K562 (cell line): ENCODE measurements at regions not wholly inside any gene's neighbourhood (a gene's known extent, or its start where the extent isn't known, plus 50 kb on each side); places are given as distances from the start of the nearest gene placed in this dataset.

Experiments
- ATAC-seq: fragments of 200-7000 bp; cut with Tn5 transposase; 3 replicates; pipeline ENCODE4 v1.9.1; 2020; ENCODE audit warnings: moderate library complexity
- BruUV-seq: library from RNA; stranded (reverse); fragments of 400-500 nt; replicated peaks from 2 replicates; lab custom pipeline; 2021; lab: Mats Ljungman, UMichigan
- CTCF ChIA-PET: fragments of 300-600 bp; formaldehyde crosslinking; extraction: SDS; loops from one replicate; lab custom pipeline; 2021; ENCODE audit warnings: low intra/inter-chr PET ratio; lab: Yijun Ruan, JAX
- POLR2A ChIA-PET: fragments of 300-600, 350-650 bp; sonication (Branson Sonifier 250); formaldehyde crosslinking; extraction: SDS; loops from one replicate; lab custom pipeline; 2021; ENCODE audit warnings: antibody characterized with exemption, inconsistent platforms; lab: Yijun Ruan, JAX
- DNase-seq, 4 experiments: peaks; one replicate each; pipeline versions ENCODE4 v3.0.0 to v3.0.0-alpha.2; 2011 to 2018; ENCODE audit warnings: low spot score in 3 of 4, mixed read lengths in 3 of 4; ENCODE audit errors: extremely low read depth in 1 of 4
- FAIRE-seq: peaks from 2 replicates; lab custom pipeline; 2011; peaks lifted over from hg19 to GRCh38; lab: Jason Lieb, UNC
- H2AFZ ChIP-seq: 2 replicates; pipeline ENCODE4 v1.6.0; 2011; ENCODE audit warnings: low read depth, low read length, control low read depth, inconsistent platforms
- H3K27ac ChIP-seq: fragments of 200-600 bp; 3 replicates; pipeline ENCODE4 v1.8.0; 2011; ENCODE audit warnings: low read depth, mild to moderate bottlenecking, control low read depth, inconsistent platforms, low read length, moderate library complexity, mixed read lengths; ENCODE audit errors: extremely low read depth
- H3K27me3 ChIP-seq, 2 experiments: fragments of 300-600 bp in 1 of 2; 2 replicates in 1 of 2; 3 replicates in 1 of 2; pipeline versions ENCODE4 v1.6.0 to v1.8.0; 2011; ENCODE audit warnings: inconsistent platforms in 2 of 2, low read length in 2 of 2, mild to moderate bottlenecking in 1 of 2, mixed read lengths in 1 of 2, moderate library complexity in 1 of 2; ENCODE audit not compliant: control insufficient read depth in 2 of 2, insufficient read depth in 2 of 2
- H3K36me3 ChIP-seq: fragments of 300-600 bp; 3 replicates; pipeline ENCODE4 v1.8.0; 2011; ENCODE audit warnings: mild to moderate bottlenecking, low read length, inconsistent platforms; ENCODE audit not compliant: control insufficient read depth, insufficient read depth
- H3K4me1 ChIP-seq, 2 experiments: fragments of 200-600 bp in 1 of 2; replicated peaks in 1 of 2; 2 replicates in 1 of 2; 3 replicates in 1 of 2; pipeline versions ENCODE4 v1.5.1 to v1.8.0; 2011; ENCODE audit warnings: inconsistent platforms in 2 of 2, low read length in 2 of 2, mild to moderate bottlenecking in 1 of 2, mixed read lengths in 1 of 2, moderate library complexity in 1 of 2; ENCODE audit not compliant: control insufficient read depth in 2 of 2, insufficient read depth in 2 of 2
- H3K4me2 ChIP-seq: 2 replicates; pipeline ENCODE4 v1.6.1; 2011; ENCODE audit warnings: low read length, control low read depth, inconsistent platforms, mixed read lengths; ENCODE audit not compliant: insufficient read depth
- H3K4me3 ChIP-seq: fragments of 200-600 bp; sonication (generic), shearing (Covaris generic); 2 replicates; pipeline ENCODE4 v1.5.1; 2016; ENCODE audit warnings: control low read depth, inconsistent platforms
- H3K79me2 ChIP-seq: fragments of 200-600 bp; 3 replicates; pipeline ENCODE4 v1.8.0; 2011; ENCODE audit warnings: low read length, inconsistent platforms; ENCODE audit not compliant: control insufficient read depth, insufficient read depth
- H3K9ac ChIP-seq, 2 experiments: 2 replicates each; pipeline versions ENCODE4 v1.6.0 to v1.6.1; 2011; ENCODE audit warnings: low read depth in 2 of 2, low read length in 2 of 2, control low read depth in 1 of 2, inconsistent platforms in 1 of 2, mild to moderate bottlenecking in 1 of 2, mixed read lengths in 1 of 2; ENCODE audit not compliant: insufficient read depth in 1 of 2
- H3K9me1 ChIP-seq: one replicate; pipeline ENCODE4 v1.6.0; 2011; ENCODE audit warnings: inconsistent platforms, mild to moderate bottlenecking, low read length, moderate library complexity; ENCODE audit not compliant: control insufficient read depth, insufficient read depth
- H3K9me3 ChIP-seq: replicated peaks from 2 replicates; pipeline ENCODE4 v1.5.1; 2011; ENCODE audit warnings: low read depth, low read length, inconsistent platforms; ENCODE audit not compliant: control insufficient read depth, insufficient read depth
- H4K20me1 ChIP-seq: replicated peaks from 2 replicates; pipeline ENCODE4 v1.6.1; 2011; ENCODE audit warnings: low read length, inconsistent platforms, mixed read lengths; ENCODE audit not compliant: control insufficient read depth, insufficient read depth
- BRF1 ChIP-seq: IDR thresholded peaks from 3 replicates; pipeline ENCODE4 v1.6.1; 2011; ENCODE audit warnings: borderline replicate concordance, mild to moderate bottlenecking; ENCODE audit not compliant: insufficient read length; ENCODE audit errors: extremely low read depth
- ILF3 ChIP-seq: fragments of 450-650 bp; IDR thresholded peaks from 2 replicates; pipeline ENCODE4 v1.6.1; 2018; ENCODE audit warnings: antibody characterized with exemption, mild to moderate bottlenecking, moderate library complexity, borderline replicate concordance
- KLF6 ChIP-seq: fragments of 250-450 bp; sonication (Bioruptor Pico); IDR thresholded peaks from 2 replicates; pipeline ENCODE4 v1.4.0; 2020; ENCODE audit warnings: mild to moderate bottlenecking, moderate library complexity, borderline replicate concordance
- NFIC ChIP-seq: fragments of 450-650 bp; IDR thresholded peaks from 2 replicates; pipeline ENCODE4 v1.6.1; 2017; ENCODE audit warnings: mild to moderate bottlenecking, inconsistent platforms
- NFIX ChIP-seq: fragments of 250-450 bp; sonication (Bioruptor Pico); IDR thresholded peaks from 2 replicates; pipeline ENCODE4 v1.4.0; 2020; ENCODE audit warnings: low read depth, mild to moderate bottlenecking, moderate library complexity
- PHB ChIP-seq: fragments of 250-450 bp; sonication (Bioruptor Pico); IDR thresholded peaks from 2 replicates; pipeline ENCODE4 v1.5.0; 2021
- POLR2B ChIP-seq: fragments of 450-650 bp; IDR thresholded peaks from 2 replicates; pipeline ENCODE4 v1.6.1; 2018; ENCODE audit warnings: low read depth; ENCODE audit not compliant: partially characterized antibody
- PYGO2 ChIP-seq: fragments of 450-650 bp; IDR thresholded peaks from 2 replicates; pipeline ENCODE4 v1.6.1; 2016; ENCODE audit warnings: mild to moderate bottlenecking, missing genetic modification characterization, moderate library complexity, missing compliant biosample characterization
- SRSF7 ChIP-seq: fragments of 200-400 bp; formaldehyde crosslinking; optimal IDR thresholded peaks from 2 replicates; pipeline ENCODE3; 2017; ENCODE audit warnings: mild to moderate bottlenecking, low read depth, low read length
- ZBTB1 ChIP-seq: sonication (generic); formaldehyde crosslinking; IDR thresholded peaks from 2 replicates; pipeline ENCODE4 v1.8.1; 2023; ENCODE audit warnings: missing genetic modification reagents, low read depth, mild to moderate bottlenecking, borderline replicate concordance
- whole genome bisulfite sequencing: fragments of 100-300 bp; shearing (Covaris generic); methylation state at CpG from one replicate; pipeline ENCODE4 v1.1.6; 2016; ENCODE audit warnings: low coverage, mixed read lengths; ENCODE audit not compliant: insufficient coverage; ENCODE audit errors: missing lambda C conversion rate; 5-methylcytosine and 5-hydroxymethylcytosine counted together
- in situ Hi-C: fragments of 300-500 bp; cut with MboI; formaldehyde crosslinking; loops from 4 replicates; pipeline ENCODE4 v1.15.0; 2018; ENCODE audit warnings: inconsistent platforms, mixed read lengths
- intact Hi-C: fragments of 100-400 bp; cut with micrococcal nuclease; formaldehyde crosslinking; loops from 2 replicates; pipeline ENCODE4 v1.14.2; 2022

DNA sequence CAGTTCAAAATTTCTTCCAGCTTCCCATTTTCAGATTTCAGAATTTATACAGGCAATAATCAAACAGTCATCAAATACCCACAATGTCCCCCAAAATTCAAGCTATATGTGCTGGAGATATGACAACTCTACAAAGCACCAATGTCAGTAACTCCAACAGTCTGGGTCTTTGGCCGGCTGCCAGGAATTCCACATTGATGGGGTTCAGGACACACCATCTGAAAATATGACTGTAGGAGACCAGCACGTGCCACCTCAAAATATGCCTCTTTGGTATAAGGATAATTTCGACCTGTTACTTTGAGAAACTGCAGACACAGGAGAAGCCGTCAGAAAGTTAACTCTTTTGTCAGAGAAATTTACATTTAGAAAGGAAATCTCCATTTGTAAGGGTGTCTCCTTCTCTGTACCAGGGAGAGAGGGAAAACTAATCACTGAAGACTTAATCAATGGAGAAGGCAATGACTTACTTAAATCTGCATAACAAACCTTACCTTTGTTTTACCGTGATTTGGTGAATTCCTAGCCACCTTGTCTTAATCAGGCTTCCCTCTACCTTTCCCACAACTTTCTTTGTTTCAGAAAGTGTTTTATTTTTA is 594.3 kb upstream of the CDH5 start:
- intact Hi-C loops: no loop called here
- 21% methylated on average over 5 of the region's 5 CpGs for WGBS
- Histone ChIP-seq H3K9me3 (peaks cover 19% of the 10 kb centered on the region), H3K9me1 (no peaks in the 10 kb centered on the region), H3K27me3 (no peaks in the 10 kb centered on the region), H2AFZ (no peak overlapping the region), H4K20me1 (no peaks in the 10 kb centered on the region), H3K4me1 (peaks cover 0 to 17% of the 10 kb centered on the region in 2 experiments; a peak in 2 of 5 replicates), H3K4me3 (no peak overlapping the region), H3K79me2 (no peaks in the 10 kb centered on the region), H3K9ac (no peak overlapping the region), H3K27ac (no peak overlapping the region), H3K36me3 (no peaks in the 10 kb centered on the region), H3K4me2 (no peak overlapping the region)
- ChIA-PET CTCF (no interaction called here), POLR2A (no interaction called here)
- TF ChIP-seq PYGO2 (tag) (no peak), ZBTB1 (CRISPR knock-in tag) (no peak), ILF3 (no peak), PHB (no peak), NFIX (CRISPR knock-in tag) (peak; percentile 58; the same call in 1 of the 2 replicates), KLF6 (CRISPR knock-in tag) (no peak), NFIC (peak; percentile 82), POLR2B (no peak), SRSF7 (no peak), BRF1 (no peak)
- BruUV-seq: no TSS peak
- in situ Hi-C loops: no loop called here
- FAIRE-seq (no peak), ATAC-seq (no peak), DNase-seq (no peak)
